ENCODE measurements at regions not wholly inside any gene's neighbourhood (a gene's known extent, or its start where the extent isn't known, plus 50 kb on each side); places are given as distances from the start of the nearest gene placed in this dataset.

- intact Hi-C loops (cut with micrococcal nuclease) = no loop called here
- no peak for TF ChIP-seq CTCF (IDR thresholded peaks at IDR 0.05; ENCODE audit: unreplicated experiment)
- ChIA-PET CTCF (no interaction called here), POLR2A (no interaction called here)
- no peaks in the 10 kb centered on the region for H3K4me1 Mint-ChIP-seq (ENCODE audit: insufficient read depth, unreplicated experiment)
- BruUV-seq (replicated peaks) = no TSS peak
- no peaks in the 10 kb centered on the region for H3K9me3 Mint-ChIP-seq (ENCODE audit: unreplicated experiment)
- H3K4me3 Mint-ChIP-seq (ENCODE audit: unreplicated experiment) = no peak overlapping the region
- peaks cover 25% of the 10 kb centered on the region for H3K27me3 Mint-ChIP-seq (ENCODE audit: insufficient read depth, unreplicated experiment)
- no peaks in the 10 kb centered on the region for H3K36me3 Mint-ChIP-seq (ENCODE audit: insufficient read depth, unreplicated experiment)
- DNase-seq (ENCODE audit: unreplicated experiment) = no peak
- no peak overlapping the region for H3K27ac Mint-ChIP-seq (ENCODE audit: low read depth, unreplicated experiment)
Observed at GRCh38 chr20:61045091-61045490, 207.0 kb upstream of the CDH4 start.

- ChIA-PET CTCF (no interaction called here), POLR2A (no interaction called here)
- no peaks in the 10 kb centered on the region for H3K9me3 Mint-ChIP-seq (ENCODE audit: unreplicated experiment)
- no peak overlapping the region for H3K27ac Mint-ChIP-seq (ENCODE audit: low read depth, unreplicated experiment)
- H3K4me3 Mint-ChIP-seq (ENCODE audit: unreplicated experiment) = no peak overlapping the region
- intact Hi-C loops (cut with micrococcal nuclease) = no loop called here
- H3K4me1 Mint-ChIP-seq (ENCODE audit: insufficient read depth, unreplicated experiment) = no peaks in the 10 kb centered on the region
- BruUV-seq (replicated peaks) = no TSS peak
- TF ChIP-seq CTCF (IDR thresholded peaks at IDR 0.05; ENCODE audit: unreplicated experiment) = no peak
- no peak for DNase-seq (ENCODE audit: unreplicated experiment)
- peaks cover 25% of the 10 kb centered on the region for H3K27me3 Mint-ChIP-seq (ENCODE audit: insufficient read depth, unreplicated experiment)
- no peaks in the 10 kb centered on the region for H3K36me3 Mint-ChIP-seq (ENCODE audit: insufficient read depth, unreplicated experiment)
Observed at GRCh38 chr20:61045876-61046585, 206.0 kb upstream of the CDH4 start.

GRCh38 chr20:61046721-61047351 is 205.2 kb upstream of the CDH4 start:
- POLR2A ChIA-PET = no interaction called here
- Mint-ChIP-seq H3K4me3 (ENCODE audit: unreplicated experiment) (no peak overlapping the region), H3K4me1 (ENCODE audit: insufficient read depth, unreplicated experiment) (no peaks in the 10 kb centered on the region), H3K9me3 (ENCODE audit: unreplicated experiment) (no peaks in the 10 kb centered on the region), H3K27me3 (ENCODE audit: insufficient read depth, unreplicated experiment) (peaks cover 19% of the 10 kb centered on the region), H3K36me3 (ENCODE audit: insufficient read depth, unreplicated experiment) (no peaks in the 10 kb centered on the region), H3K27ac (ENCODE audit: low read depth, unreplicated experiment) (no peak overlapping the region)
- intact Hi-C loops (cut with micrococcal nuclease) = no loop called here
- no peak for TF ChIP-seq CTCF (IDR thresholded peaks at IDR 0.05; ENCODE audit: unreplicated experiment)
- CTCF ChIA-PET = no interaction called here
- no TSS peak for BruUV-seq (replicated peaks)
- no peak for DNase-seq (ENCODE audit: unreplicated experiment)

GRCh38 chr20:61047515-61047914 is 204.5 kb upstream of the CDH4 start:
- no peak overlapping the region for H3K4me3 Mint-ChIP-seq (ENCODE audit: unreplicated experiment)
- H3K27ac Mint-ChIP-seq (ENCODE audit: low read depth, unreplicated experiment) = no peak overlapping the region
- CTCF ChIA-PET = interaction anchor here (1.1 kb wide), 1 partner anchor 195 kb away, joined by 3 read pairs; no protein-coding TSS in a partner anchor
- POLR2A ChIA-PET = no interaction called here
- H3K4me1 Mint-ChIP-seq (ENCODE audit: insufficient read depth, unreplicated experiment) = no peaks in the 10 kb centered on the region
- intact Hi-C loops (cut with micrococcal nuclease) = no loop called here
- H3K27me3 Mint-ChIP-seq (ENCODE audit: insufficient read depth, unreplicated experiment) = peaks cover 19% of the 10 kb centered on the region
- DNase-seq (ENCODE audit: unreplicated experiment) = no peak
- no peak for TF ChIP-seq CTCF (IDR thresholded peaks at IDR 0.05; ENCODE audit: unreplicated experiment)
- BruUV-seq (replicated peaks) = no TSS peak
- H3K36me3 Mint-ChIP-seq (ENCODE audit: insufficient read depth, unreplicated experiment) = no peaks in the 10 kb centered on the region
- H3K9me3 Mint-ChIP-seq (ENCODE audit: unreplicated experiment) = no peaks in the 10 kb centered on the region
